NB4 (cell line): ENCODE measurements at regions not wholly inside any gene's neighbourhood (a gene's known extent, or its start where the extent isn't known, plus 50 kb on each side); places are given as distances from the start of the nearest gene placed in this dataset.

Experiments used
- CTCF ChIP-seq: IDR thresholded peaks from one replicate; pipeline ENCODE4 v1.5.1; 2012; ENCODE audit warnings: low read depth, low read length
- MAX ChIP-seq: IDR thresholded peaks from 2 replicates; pipeline ENCODE4 v1.6.1; 2011; ENCODE audit warnings: low read depth, low read length
- MYC ChIP-seq: IDR thresholded peaks from 2 replicates; pipeline ENCODE4 v1.6.1; 2011; ENCODE audit warnings: low read depth, low read length
- POLR2A ChIP-seq: IDR thresholded peaks from 2 replicates; pipeline ENCODE4 v1.6.1; 2011; ENCODE audit warnings: mild to moderate bottlenecking; ENCODE audit not compliant: insufficient read length; ENCODE audit errors: extremely low read depth

GRCh38 chr14:101499513-101499912, 61.8 kb upstream of the DIO3 start:
- TF ChIP-seq CTCF (no peak), POLR2A (no peak), MAX (no peak), MYC (no peak)
